Frontal cortex (tissue), 3 donors: ENCODE measurements at regions not wholly inside any gene's neighbourhood (a gene's known extent, or its start where the extent isn't known, plus 50 kb on each side); places are given as distances from the start of the nearest gene placed in this dataset.

ENCODE experiments used
- DNase-seq, 2 donors: peaks; one replicate each; pipeline ENCODE4 v3.0.0; 2012; ENCODE audit warnings: low spot score in 2 of 2
- FAIRE-seq: peaks from 2 replicates; lab custom pipeline; 2012; peaks lifted over from hg19 to GRCh38; lab: Jason Lieb, UNC
- donor health status: control.
- donor health status: control.
- donor health status: control.

DNA sequence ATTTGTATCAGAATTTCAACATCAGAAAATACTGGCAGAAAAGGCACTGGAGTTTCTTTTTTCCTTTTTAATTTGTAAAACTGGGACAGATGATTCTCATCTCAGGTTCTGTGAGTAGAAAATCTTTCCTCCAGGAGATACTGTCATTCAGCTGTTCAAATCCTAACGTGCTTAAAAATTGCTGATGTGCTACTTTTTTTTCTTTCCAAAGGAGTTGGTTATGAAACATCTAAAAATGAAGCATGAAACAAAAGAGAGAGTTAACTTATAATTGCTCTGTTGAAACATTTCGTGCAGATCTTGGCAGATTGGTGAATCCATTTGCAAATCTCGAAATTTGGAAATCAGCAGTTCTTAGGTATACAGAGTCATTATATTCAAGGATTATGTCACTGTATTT, 622.6 kb downstream of the RNF144B start:
- DNase-seq (no peak), FAIRE-seq (no peak)

DNA sequence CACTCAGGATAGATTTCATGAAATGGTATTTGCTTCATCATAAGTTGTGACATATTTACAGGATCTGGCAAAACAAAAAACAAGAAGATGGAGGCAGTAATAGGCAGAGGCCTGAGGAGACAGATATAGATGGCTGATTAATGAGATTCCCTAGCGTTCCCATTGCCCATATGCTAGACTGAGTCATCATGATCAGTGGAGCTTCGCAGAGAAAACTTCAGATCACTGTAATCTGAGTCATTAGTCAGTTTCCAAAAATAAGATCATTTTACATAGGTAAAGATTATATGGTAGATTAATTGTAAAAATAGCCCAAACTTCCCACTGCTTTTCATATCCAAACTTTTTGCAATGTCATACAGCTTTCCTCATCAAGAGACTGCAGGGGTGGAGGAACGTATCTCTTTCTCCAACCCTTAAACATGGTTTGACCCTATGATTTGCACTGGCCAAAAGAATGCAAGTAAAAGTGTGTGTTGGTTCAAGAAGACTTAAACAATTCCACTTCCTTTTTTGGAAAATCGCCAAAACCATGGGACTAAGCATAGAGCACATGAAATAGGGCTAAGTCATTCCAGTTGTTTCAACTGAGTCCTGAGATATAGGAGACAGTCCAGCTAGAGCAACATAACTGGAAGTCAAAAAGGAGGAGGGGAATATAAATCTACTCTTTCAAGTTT, 626.0 kb downstream of the RNF144B start:
- FAIRE-seq (no peak), DNase-seq (no peak)

DNA sequence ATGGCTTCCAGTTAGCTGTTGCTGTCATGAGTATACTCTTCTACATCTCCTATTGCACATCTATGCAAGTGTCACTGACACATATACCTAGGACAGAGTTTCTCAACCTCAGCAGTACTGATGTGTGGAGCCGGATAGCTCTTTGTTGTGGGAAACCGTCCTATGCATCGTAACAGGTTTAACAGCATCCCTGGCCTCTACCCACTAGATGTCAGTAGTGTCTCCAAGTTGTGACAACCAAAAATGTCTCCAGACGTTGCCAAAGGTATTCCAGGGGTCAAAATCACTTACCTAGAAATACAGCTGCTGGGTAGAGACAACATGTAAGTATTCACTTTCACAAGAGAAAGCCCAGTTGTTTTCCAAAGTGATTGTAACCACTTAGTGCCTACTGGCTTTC, 637.6 kb downstream of the RNF144B start:
- FAIRE-seq (no peak), DNase-seq (no peak)

DNA sequence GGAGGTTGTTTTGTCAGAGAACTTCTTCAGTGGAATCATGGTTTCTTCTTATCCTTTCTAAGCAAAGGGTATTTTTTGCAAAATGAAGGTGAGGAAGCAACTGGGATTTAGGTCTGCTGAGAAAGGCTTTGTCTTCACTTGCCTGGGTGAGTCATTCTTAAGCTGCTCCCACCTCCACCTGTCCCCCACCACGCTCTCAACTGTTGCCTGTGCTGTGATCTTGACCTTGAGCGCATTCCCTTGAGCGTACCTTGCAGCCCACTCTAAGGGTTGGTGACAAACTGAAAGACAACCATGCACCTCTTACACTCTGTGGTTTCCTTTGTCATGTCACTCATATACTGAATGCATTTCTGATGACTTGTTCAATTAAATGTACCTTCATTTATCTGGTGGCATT, 641.1 kb downstream of the RNF144B start:
- no peak for DNase-seq
- no peak for FAIRE-seq

DNA sequence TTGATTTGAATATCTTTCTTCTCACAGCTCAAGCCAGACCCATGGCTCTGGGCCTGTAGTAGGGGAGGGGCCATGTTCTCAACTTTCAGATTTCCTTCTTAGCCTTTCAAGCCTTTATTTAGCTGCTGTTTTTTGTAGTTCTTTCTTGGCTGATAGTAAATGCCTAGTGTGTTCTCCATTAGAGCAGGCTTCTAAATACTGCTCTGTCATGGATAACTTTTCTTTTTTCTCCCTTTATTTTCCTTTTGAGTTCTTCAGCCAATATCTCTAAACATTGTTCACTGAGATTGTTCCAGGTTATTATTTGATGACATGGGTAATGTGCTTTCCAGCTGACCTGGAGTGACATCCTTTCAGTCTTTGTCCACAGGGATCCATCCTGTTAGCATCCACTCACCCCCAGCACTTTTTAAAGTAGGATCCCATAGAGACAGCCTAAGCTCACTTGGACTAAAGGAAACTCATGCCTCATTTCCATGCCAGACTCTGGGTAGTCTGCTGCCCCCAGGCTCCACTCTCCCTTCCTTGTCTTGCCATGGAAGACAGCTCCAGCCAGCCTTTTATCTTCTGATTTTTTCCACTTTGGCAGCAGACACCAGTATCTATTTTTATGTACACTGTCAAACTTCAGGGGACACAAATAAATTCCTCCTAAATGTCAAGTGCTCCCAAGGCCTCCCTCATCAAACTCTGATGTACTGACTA, 645.6 kb downstream of the RNF144B start:
- DNase-seq: no peak
- no peak for FAIRE-seq

DNA sequence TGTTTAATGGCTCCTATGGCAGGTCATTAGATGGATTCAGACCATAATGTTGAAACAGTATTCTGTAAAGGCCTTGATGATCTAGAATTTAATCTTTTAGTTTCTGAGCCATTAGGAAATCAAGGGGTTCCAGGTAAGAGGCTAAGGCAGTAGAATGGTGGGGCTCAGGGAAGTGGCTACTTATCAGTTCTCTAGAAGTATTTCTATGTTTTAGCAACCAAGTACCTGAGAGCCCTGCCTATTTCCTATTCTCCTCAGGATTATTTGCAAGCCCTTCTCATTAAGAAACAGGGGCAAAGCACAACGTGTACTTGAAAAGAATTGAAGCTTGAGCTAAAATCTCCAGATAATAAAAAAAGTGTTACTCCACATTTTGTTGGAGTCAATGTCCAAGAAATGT, 646.5 kb downstream of the RNF144B start:
- DNase-seq: no peak
- FAIRE-seq: no peak

DNA sequence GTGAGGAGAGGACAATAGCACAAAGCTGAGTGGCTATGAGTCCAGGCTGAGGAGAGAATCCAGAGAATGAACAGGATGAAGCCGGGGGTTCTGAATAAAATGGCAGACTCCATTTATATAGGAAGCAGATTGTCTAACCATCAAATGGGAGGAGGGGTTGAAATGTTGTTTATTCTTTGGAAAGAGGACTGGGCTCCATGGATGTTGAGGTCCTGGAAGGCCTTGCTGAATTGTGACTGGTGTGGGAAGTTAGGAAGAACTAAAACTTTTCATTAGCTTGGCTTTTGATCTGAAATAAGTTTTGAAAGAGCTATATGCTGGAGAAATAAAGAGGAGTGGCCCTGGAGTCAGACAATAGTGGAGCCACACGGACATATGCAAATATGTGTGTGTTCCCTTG, 647.8 kb downstream of the RNF144B start:
- DNase-seq: no peak
- FAIRE-seq: no peak

DNA sequence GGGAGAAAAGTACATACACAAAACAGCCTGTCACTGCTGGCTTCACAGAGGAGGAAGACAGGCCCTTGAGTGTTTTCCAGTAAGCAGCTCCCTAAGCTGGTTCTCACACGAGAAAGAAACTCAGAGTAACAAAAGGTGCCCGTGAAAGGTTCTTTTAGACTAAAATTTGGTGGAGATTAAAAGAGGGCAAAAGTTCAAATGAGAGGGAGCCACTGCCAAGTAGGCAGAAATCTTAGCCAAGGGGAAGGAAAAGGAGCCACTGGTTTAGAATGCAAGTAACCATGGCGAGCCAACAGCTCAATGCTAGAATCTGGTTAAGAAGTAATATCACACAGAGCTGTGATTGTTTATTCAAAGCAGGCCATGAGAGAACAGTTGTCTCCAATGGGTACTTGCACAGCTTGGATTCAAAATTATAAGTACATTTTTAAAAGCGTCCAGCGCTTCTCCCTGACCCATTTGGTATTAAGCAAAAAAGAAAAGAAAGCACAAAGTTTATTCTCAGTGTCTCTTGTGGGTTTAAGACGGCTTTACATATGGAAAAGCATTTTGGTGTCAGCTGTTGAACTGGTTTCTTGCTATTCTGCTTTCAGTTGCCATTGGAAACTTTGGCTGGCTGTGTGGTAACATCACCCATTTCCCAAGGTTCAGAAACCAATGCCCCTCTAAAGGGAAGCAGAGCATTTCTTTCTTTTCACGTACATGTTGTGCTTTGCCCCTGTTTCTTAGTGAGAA, 648.5 kb downstream of the RNF144B start:
- DNase-seq (peak; percentile 4 to 11), FAIRE-seq (no peak)

DNA sequence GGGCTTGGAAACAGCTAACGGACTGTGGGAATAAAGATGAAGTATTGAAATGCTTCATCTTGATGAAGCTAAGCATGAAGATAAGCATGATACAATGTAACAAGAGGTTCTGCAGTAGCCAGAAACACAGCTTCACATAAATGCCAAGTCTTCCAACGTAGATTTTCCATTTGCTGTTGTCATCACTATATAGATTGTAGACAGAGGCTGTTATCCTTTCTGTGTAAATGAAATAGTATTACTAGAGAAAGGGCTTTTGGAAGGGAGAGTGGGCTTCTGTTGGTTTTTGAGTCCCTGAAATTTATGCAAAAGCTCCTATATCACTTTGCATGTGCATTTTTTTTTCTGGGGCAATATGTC, 649.0 kb downstream of the RNF144B start:
- no peak for FAIRE-seq
- DNase-seq: no peak

DNA sequence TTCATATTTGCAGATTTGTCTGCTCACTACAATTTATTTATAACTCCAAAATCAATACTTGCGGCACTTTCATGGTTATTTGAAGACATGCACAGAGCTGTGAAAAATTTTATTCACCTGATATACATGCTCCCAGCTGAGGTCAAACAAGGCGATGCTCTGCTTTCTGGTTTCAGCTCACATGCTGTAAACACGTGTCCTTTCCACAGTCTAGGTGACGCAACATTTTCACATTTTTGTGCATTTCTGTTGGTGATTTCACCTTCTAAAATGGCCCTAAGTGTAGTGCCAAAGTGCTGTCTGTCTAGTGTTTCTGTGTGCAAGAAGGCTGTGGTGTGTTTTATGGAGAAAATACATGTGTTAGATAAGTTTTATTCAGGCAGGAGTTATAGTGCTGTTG, 650.5 kb downstream of the RNF144B start:
- DNase-seq (no peak), FAIRE-seq (no peak)

DNA sequence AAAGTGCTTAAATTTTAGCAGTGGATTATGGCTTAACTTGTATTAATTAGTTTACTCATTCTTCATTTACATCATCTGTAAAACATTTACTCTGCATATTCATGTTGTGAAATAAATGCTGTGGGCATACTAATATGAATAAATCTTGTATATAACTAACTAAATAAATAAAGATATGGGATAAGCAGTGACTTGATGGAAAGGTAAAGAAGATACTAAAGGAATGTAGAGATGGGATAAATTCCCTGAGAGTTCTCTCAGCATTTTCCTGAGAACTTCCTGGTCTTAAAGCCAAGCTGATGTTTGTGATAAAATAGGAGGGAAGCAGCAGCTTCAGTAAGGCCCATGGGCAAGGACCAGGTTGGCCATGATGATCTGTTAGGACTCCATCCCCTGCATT, 652.1 kb downstream of the RNF144B start:
- DNase-seq (no peak), FAIRE-seq (no peak)

DNA sequence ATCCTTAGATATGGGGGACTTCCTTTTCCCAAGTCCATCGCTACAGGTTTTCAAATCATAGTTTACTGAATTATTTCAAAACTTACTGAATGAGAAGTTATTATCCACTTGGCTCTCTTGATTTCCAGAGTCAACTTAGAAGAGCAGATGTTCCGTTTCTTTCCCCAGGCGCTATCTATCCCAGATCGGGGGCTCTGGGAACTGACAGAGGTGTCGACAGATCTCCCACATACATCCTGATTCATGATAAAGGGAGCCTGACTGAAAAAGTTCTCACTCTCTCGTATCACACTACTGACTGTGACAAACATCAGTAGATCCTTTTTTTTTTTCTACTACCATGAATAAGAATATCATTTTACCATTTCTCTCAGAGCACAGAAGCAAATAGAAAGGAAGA, 654.8 kb downstream of the RNF144B start:
- FAIRE-seq (no peak), DNase-seq (no peak)

DNA sequence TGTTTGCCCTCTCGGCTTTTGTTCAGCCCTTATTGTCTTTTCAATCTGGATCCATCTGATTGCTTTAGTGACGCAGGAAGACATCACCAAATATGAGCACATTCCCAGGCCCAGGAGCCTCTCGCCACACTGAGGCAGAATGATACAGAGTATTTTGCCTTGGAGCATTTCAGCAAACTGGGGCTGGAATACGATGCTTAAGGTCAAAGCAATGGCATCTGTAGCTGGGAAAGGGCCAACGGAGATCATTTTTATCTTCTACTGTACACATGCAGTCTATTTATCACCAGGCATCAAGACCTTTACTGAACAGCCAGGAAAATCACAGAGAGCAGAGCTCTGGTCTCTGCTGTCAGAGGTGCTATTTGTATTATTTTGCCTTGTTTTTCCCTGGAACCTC, 655.3 kb downstream of the RNF144B start:
- no peak for DNase-seq
- FAIRE-seq: no peak

DNA sequence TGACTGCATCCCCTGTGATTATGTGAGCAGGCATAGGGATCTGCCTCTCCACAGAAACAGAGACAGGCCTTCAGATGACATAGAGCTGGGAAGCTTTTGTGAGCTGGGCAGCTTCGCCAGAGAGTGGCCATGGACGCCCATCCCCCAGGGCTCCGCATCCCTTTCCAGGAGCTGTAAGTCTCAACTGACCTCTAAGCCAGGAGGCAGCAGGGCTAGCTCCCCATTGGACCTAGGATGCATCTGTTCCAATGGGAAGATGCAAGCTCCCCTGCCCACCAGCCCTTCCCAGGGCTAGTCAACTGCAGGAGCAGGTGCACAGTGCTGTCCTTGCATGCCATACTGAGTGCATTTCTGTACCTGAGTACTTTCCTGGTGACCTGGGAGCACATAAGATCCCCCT, 663.6 kb downstream of the RNF144B start:
- DNase-seq (no peak), FAIRE-seq (no peak)

DNA sequence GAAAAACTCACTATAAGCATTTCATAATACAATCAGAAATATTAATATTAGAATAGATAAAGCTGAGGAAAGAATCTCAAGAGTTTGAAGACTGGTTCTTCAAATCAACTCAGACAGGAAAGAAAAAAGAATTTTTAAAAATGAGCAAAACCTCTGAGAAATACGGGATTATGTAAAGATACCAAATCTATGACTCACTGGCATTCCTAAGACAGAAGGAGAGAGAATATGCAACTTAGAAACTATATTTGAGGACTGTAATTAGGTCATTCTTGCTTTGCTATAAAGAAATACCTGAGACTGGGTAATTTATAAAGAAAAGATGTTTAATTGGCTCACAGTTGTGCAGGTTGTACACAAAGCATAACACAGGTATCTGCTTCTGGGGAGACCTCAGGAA, 665.1 kb downstream of the RNF144B start:
- FAIRE-seq: no peak
- no peak for DNase-seq

DNA sequence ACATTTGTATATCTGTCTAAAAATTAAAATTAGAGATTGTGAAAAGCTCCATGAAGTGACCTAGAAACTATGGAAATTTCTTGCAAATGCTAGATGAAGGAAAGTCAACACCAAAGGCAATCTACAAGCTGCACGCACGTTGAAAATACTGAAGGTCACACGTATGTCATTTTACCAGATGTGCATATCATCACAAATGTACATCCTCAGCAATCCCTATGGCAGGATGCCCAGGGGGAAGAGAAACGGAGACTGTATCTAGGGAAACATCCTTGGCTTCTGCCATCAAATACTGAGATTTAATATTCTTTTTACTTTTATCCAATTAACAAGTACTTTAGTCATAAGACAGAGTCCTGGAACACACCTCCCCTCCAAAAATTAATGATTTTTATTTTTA, 672.0 kb downstream of the RNF144B start:
- no peak for DNase-seq
- no peak for FAIRE-seq

DNA sequence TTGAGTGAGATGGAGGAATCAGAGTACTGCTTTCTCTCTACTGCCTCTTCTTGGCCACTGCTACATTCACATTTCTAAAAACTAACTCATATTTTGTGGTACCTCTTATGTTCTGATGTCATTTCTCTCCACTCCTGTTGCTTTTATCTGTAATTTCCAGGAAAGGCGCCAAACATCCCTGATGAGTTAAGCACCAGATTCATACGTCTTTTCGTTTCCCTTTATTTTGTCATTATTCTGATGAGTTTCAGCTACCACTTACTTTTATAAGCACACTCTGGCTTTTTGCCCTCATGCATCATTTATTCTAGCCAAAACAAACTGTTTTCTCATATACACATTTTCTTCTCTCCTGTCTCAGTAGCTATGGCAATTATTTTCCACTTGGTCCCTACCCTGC, 680.0 kb downstream of the RNF144B start:
- DNase-seq (no peak), FAIRE-seq (no peak)

DNA sequence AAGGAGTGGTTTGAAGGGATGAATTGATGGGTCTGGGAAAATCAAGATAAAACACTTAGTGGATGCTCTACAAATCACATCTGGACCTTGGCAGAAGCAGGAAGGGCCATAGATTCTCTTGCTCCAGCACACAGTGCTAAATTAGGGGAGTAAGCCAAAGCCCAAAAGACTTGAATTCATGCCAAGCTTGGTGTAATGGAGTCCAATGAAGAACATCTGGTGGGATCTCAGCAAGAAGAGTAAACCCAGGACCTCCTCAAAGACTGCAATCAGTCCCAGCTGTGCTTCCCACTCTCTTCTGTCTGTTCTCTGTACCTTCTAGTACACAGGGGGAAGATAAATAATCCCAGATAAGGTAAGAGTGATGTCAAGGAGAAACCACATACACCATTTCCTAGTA, 683.4 kb downstream of the RNF144B start:
- FAIRE-seq (no peak), DNase-seq (no peak)

DNA sequence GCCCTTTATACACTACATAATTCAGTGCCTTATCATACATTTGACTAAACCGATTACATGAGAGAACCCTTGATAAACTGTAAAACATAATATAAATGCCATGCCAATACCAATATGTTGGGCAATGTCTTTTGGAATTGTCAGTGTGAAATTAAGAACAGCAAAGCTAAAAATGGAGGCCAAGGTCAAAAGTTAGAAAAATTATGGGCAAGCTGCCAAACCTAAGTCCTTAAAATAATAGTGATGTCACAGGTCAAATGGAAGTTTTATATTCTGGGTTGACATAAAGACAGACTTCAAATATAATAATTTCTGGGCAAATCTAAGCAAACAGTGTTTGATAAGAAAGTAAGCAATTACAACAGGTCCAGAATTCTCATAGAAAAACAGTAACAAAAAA, 696.7 kb downstream of the RNF144B start:
- FAIRE-seq: no peak

DNA sequence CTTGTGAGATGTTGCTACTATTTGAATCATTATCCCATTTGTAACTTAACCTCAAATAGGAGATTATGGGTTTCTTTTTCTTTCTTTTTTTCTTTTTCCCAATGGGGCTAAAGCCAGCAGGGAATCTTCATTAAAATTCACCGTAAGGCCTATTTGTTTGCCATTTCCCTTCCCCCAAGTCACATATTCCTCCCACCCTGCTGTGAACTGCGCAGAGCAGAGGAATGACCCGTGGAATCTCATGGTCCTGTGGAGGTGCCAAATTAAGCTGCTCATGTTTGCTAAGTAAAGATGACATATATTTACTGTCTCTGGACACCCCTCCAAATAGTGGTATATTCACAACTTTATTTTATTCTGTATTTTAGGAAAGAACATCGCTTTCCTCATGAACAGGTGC, 699.3 kb downstream of the RNF144B start:
- FAIRE-seq: no peak

More for the DNA sequence above, 696.7 kb downstream of the RNF144B start:
- no peak for DNase-seq

DNA sequence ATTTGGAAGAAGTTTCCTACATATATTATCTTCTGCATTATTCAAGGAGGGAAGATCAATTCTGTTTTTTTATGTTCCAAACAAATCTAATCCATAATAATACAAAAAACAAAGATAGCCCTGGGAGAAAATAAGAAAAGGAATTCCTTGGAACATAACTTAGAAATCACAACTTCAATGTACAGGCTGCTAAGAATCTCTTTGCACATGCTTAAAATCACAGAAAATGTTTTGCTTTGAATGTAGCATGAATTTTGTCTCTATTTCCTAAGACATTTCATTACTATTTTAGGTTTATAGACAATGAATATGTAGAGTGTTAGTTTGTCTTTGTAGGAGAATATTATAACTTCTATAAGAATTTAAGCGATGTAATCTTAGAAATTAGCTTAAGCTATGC, 700.1 kb downstream of the RNF144B start:
- FAIRE-seq: no peak

More for the DNA sequence above, 699.3 kb downstream of the RNF144B start:
- no peak for DNase-seq

More for the DNA sequence above, 700.1 kb downstream of the RNF144B start:
- DNase-seq: no peak
